ENCODE measurements at regions not wholly inside any gene's neighbourhood (a gene's known extent, or its start where the extent isn't known, plus 50 kb on each side); places are given as distances from the start of the nearest gene placed in this dataset.

GRCh38 chr12:91395628-91396135 is 213.1 kb upstream of the DCN start:
- no peak for DNase-seq (ENCODE audit: low spot score)

GRCh38 chr12:91394903-91395302 is 212.3 kb upstream of the DCN start:
- no peak for DNase-seq (ENCODE audit: low spot score)

- no peak for DNase-seq (ENCODE audit: low spot score)
Measured at GRCh38 chr12:91388573-91388972, 206.0 kb upstream of the DCN start.

GRCh38 chr12:91387461-91388134 is 205.0 kb upstream of the DCN start:
- no peak for DNase-seq (ENCODE audit: low spot score)

- no peak for DNase-seq (ENCODE audit: low spot score)
Measured at GRCh38 chr12:91384806-91385205, 202.2 kb upstream of the DCN start.

GRCh38 chr12:91384366-91384765 is 201.7 kb upstream of the DCN start:
- DNase-seq (ENCODE audit: low spot score) = no peak

GRCh38 chr12:91383099-91383498 is 200.5 kb upstream of the DCN start:
- no peak for DNase-seq (ENCODE audit: low spot score)

- peak; percentile 81 for DNase-seq (ENCODE audit: low spot score)
Measured at GRCh38 chr12:91382081-91382543, 199.5 kb upstream of the DCN start.

GRCh38 chr12:91381309-91381804 is 198.7 kb upstream of the DCN start:
- no peak for DNase-seq (ENCODE audit: low spot score)

- DNase-seq (ENCODE audit: low spot score) = no peak
Measured at GRCh38 chr12:91380631-91381030, 198.0 kb upstream of the DCN start.

- no peak for DNase-seq (ENCODE audit: low spot score)
Measured at GRCh38 chr12:91379051-91379775, 196.6 kb upstream of the DCN start.

- no peak for DNase-seq (ENCODE audit: low spot score)
Measured at GRCh38 chr12:91377436-91377835, 194.8 kb upstream of the DCN start.

GRCh38 chr12:91373086-91373485 is 190.5 kb upstream of the DCN start:
- no peak for DNase-seq (ENCODE audit: low spot score)

GRCh38 chr12:91370086-91370868 is 187.7 kb upstream of the DCN start:
- no peak for DNase-seq (ENCODE audit: low spot score)

- DNase-seq (ENCODE audit: low spot score) = no peak
Measured at GRCh38 chr12:91368613-91369012, 186.0 kb upstream of the DCN start.

- DNase-seq (ENCODE audit: low spot score) = no peak
Measured at GRCh38 chr12:91367234-91367849, 184.7 kb upstream of the DCN start.

- no peak for DNase-seq (ENCODE audit: low spot score)
Measured at GRCh38 chr12:91364471-91365184, 182.0 kb upstream of the DCN start.

GRCh38 chr12:91361864-91362263 is 179.2 kb upstream of the DCN start:
- peak; percentile 20 for DNase-seq (ENCODE audit: low spot score)

- no peak for DNase-seq (ENCODE audit: low spot score)
Measured at GRCh38 chr12:91357381-91357780, 174.8 kb upstream of the DCN start.

GRCh38 chr12:91356405-91356804 is 173.8 kb upstream of the DCN start:
- DNase-seq (ENCODE audit: low spot score) = no peak
